ENCODE measurements at regions not wholly inside any gene's neighbourhood (a gene's known extent, or its start where the extent isn't known, plus 50 kb on each side); places are given as distances from the start of the nearest gene placed in this dataset.
A peak's percentile ranks its signal among the peaks of the same experiment; 100 is the strongest.

DNA sequence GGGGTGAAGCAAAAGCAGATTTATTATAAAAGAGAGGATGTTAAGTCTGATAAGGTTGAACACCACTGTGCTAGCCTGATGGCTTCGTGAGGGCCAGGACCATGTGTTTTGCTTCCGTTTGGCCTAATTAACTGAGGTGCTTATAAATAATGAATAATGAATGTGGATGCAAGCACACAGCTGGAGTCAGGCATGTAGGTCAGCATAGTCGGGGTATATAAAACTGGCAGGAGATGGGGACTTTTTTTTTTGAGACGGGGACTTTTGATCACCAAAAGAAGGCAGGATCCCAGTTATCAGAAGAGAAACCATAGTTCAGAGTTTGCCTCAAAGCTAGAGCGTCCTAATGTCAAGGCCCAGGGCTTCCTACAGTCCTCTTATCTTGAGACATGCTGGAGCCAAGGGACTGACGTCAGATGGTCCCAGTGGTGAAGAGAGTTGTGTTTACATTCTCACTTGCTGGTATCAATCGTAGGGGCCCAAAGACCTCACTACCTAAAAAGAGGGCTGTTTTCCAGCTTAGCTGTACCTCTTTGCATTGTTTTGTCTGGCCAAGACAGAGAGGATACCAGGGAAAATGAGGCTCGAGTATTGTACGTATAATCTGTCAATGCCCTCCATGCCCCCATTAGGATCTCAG, 50.4 kb downstream of the RTL9 start:
- Histone ChIP-seq H3K4me1 (no peaks in the 10 kb centered on the region), H3K4me3 (no peak overlapping the region), H3K27me3 (peaks cover 0 to 24% of the 10 kb centered on the region in 2 donors), H3K27ac (no peak overlapping the region), H3K36me3 (no peaks in the 10 kb centered on the region), H3K9me3 (no peaks in the 10 kb centered on the region)
- no peak for TF ChIP-seq EP300 (IDR thresholded peaks at IDR 0.05)
- TF ChIP-seq, protein P1, sequence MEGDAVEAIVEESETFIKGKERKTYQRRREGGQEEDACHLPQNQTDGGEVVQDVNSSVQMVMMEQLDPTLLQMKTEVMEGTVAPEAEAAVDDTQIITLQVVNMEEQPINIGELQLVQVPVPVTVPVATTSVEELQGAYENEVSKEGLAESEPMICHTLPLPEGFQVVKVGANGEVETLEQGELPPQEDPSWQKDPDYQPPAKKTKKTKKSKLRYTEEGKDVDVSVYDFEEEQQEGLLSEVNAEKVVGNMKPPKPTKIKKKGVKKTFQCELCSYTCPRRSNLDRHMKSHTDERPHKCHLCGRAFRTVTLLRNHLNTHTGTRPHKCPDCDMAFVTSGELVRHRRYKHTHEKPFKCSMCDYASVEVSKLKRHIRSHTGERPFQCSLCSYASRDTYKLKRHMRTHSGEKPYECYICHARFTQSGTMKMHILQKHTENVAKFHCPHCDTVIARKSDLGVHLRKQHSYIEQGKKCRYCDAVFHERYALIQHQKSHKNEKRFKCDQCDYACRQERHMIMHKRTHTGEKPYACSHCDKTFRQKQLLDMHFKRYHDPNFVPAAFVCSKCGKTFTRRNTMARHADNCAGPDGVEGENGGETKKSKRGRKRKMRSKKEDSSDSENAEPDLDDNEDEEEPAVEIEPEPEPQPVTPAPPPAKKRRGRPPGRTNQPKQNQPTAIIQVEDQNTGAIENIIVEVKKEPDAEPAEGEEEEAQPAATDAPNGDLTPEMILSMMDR (IDR thresholded peaks at IDR 0.05) = no peak
- no peak for TF ChIP-seq POLR2A (IDR thresholded peaks at IDR 0.05)
- WGBS, 2 donors = 69 to 75% methylated on average over 9 of the region's 9 CpGs
- DNase-seq (ENCODE audit: low spot score in 2 of 2) = no peak

- H3K9me3 ChIP-seq = no peaks in the 10 kb centered on the region
- WGBS, 2 donors = 35 to 52% methylated on average over 6 of the region's 6 CpGs
- H3K27ac ChIP-seq = no peak overlapping the region
- no peak for DNase-seq (ENCODE audit: low spot score in 2 of 2)
- H3K4me3 ChIP-seq = no peak overlapping the region
- TF ChIP-seq EP300 (IDR thresholded peaks at IDR 0.05) = no peak
- no peak for TF ChIP-seq POLR2A (IDR thresholded peaks at IDR 0.05)
- TF ChIP-seq, protein P1 (IDR thresholded peaks at IDR 0.05) = no peak
- peaks cover 0 to 27% of the 10 kb centered on the region in 2 donors for H3K27me3 ChIP-seq
- H3K4me1 ChIP-seq = no peaks in the 10 kb centered on the region
- H3K36me3 ChIP-seq = no peaks in the 10 kb centered on the region
Observed at GRCh38 chrX:110409925-110410324, 51.3 kb downstream of the RTL9 start.

DNA sequence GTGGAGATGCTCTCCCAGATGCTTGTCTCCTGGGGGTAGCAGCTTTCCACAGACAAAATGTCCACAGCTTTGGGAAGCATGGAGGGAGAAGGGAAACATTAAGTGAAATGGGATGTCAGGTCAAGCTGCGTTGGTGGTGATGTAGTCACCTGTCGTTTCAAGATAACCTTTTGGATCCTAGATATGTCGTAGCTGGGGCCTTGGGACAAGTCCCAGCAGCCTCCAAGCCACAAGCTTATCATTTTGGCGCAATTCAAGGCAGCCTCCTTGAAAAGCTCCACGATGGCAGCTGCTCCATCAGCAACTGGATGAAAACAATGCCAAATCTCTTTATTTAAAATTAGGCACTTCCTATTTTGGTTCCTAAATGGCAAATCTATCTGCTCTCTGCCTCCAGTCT, 52.0 kb downstream of the RTL9 start:
- DNase-seq (ENCODE audit: low spot score in 2 of 2) = no peak
- TF ChIP-seq POLR2A (IDR thresholded peaks at IDR 0.05) = no peak
- TF ChIP-seq, protein P1 (IDR thresholded peaks at IDR 0.05) = no peak
- TF ChIP-seq EP300 (IDR thresholded peaks at IDR 0.05) = no peak
- Histone ChIP-seq H3K4me1 (no peaks in the 10 kb centered on the region), H3K9me3 (no peaks in the 10 kb centered on the region), H3K36me3 (no peaks in the 10 kb centered on the region), H3K4me3 (no peak overlapping the region), H3K27ac (no peak overlapping the region), H3K27me3 (peaks cover 0 to 32% of the 10 kb centered on the region in 2 donors)
- 62 to 96% methylated on average over 5 of the region's 5 CpGs for WGBS, 2 donors

- peak; percentile 18 to 44 for DNase-seq (ENCODE audit: low spot score in 2 of 2)
- H3K27me3 ChIP-seq = peaks cover 0 to 34% of the 10 kb centered on the region in 2 donors
- no peak overlapping the region for H3K27ac ChIP-seq
- H3K4me3 ChIP-seq = no peak overlapping the region
- no peaks in the 10 kb centered on the region for H3K36me3 ChIP-seq
- TF ChIP-seq POLR2A (IDR thresholded peaks at IDR 0.05) (no peak), EP300 (IDR thresholded peaks at IDR 0.05) (no peak)
- TF ChIP-seq, protein P1 (IDR thresholded peaks at IDR 0.05) = peak; percentile 63 to 92 (median 78)
- WGBS, 2 donors = 18 to 21% methylated on average over 14 to 18 of the region's 18 CpGs
- H3K4me1 ChIP-seq = no peaks in the 10 kb centered on the region
- no peaks in the 10 kb centered on the region for H3K9me3 ChIP-seq
Observed at GRCh38 chrX:110412971-110413726, 54.5 kb downstream of the RTL9 start.

- H3K36me3 ChIP-seq = no peaks in the 10 kb centered on the region
- H3K27me3 ChIP-seq = peaks cover 0 to 34% of the 10 kb centered on the region in 2 donors
- H3K27ac ChIP-seq = no peak overlapping the region
- DNase-seq (ENCODE audit: low spot score in 2 of 2) = no peak
- no peak overlapping the region for H3K4me3 ChIP-seq
- H3K9me3 ChIP-seq = no peaks in the 10 kb centered on the region
- 89 to 100% methylated on average over 1 of the region's 1 CpG for WGBS, 2 donors
- TF ChIP-seq POLR2A (IDR thresholded peaks at IDR 0.05) (no peak), EP300 (IDR thresholded peaks at IDR 0.05) (no peak)
- TF ChIP-seq, protein P1 (IDR thresholded peaks at IDR 0.05) = no peak
- peaks cover 0 to under 1% (median 0%) of the 10 kb centered on the region in 4 donors for H3K4me1 ChIP-seq
Observed at GRCh38 chrX:110413727-110414124, 55.1 kb downstream of the RTL9 start.
